ENCODE measurements at regions not wholly inside any gene's neighbourhood (a gene's known extent, or its start where the extent isn't known, plus 50 kb on each side); places are given as distances from the start of the nearest gene placed in this dataset.

DNA sequence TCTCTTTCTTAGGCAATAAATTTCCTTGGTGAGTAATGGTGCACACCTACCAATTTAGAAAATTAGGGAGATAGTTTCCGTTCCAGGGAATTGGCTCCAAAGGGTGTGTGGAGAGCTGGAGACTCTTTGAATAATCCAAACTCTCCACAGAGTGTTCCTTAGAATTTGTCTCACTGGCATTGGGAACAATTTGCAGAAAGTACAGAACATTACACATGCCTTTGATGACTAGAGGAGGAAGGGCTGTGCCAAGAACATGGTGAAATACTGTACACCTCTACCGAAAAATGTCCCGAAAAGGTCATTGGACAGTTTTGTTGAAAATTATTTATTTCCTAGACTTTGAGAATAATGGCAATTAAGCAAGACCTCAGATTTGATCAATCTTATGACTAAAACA lies 214.2 kb upstream of the MPDZ start:
- no peak for TF ChIP-seq EZH2 (IDR thresholded peaks at IDR 0.05; ENCODE audit: low read length)
- TF ChIP-seq, protein P1, sequence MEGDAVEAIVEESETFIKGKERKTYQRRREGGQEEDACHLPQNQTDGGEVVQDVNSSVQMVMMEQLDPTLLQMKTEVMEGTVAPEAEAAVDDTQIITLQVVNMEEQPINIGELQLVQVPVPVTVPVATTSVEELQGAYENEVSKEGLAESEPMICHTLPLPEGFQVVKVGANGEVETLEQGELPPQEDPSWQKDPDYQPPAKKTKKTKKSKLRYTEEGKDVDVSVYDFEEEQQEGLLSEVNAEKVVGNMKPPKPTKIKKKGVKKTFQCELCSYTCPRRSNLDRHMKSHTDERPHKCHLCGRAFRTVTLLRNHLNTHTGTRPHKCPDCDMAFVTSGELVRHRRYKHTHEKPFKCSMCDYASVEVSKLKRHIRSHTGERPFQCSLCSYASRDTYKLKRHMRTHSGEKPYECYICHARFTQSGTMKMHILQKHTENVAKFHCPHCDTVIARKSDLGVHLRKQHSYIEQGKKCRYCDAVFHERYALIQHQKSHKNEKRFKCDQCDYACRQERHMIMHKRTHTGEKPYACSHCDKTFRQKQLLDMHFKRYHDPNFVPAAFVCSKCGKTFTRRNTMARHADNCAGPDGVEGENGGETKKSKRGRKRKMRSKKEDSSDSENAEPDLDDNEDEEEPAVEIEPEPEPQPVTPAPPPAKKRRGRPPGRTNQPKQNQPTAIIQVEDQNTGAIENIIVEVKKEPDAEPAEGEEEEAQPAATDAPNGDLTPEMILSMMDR (optimal IDR thresholded peaks at IDR 0.05 in 1 of 3, IDR thresholded peaks at IDR 0.05 in 1 of 3, conservative IDR thresholded peaks at IDR 0.05 in 1 of 3; ENCODE audit: extremely low read depth in 1 of 3, insufficient read depth in 2 of 3, low read length in 3 of 3): no peak
- H2AFZ ChIP-seq (ENCODE audit: control insufficient read depth, low read length): no peak overlapping the region
- FAIRE-seq (no peak), DNase-seq (ENCODE audit: low read depth, low spot score) (no peak)
- no peaks in the 10 kb centered on the region for H3K27me3 ChIP-seq (ENCODE audit: control insufficient read depth, extremely low read depth, insufficient read depth, low read length)
- H3K9me1 ChIP-seq (ENCODE audit: control insufficient read depth, extremely low read depth, insufficient read depth, low read length): no peaks in the 10 kb centered on the region
- H3K4me2 ChIP-seq (ENCODE audit: control insufficient read depth, extremely low read depth, insufficient read depth, low read depth, low read length): no peak overlapping the region
- H3K36me3 ChIP-seq (ENCODE audit: control insufficient read depth in 2 of 2, extremely low read depth in 1 of 2, insufficient read depth in 2 of 2, low read length in 2 of 2): no peaks in the 10 kb centered on the region
- no peak overlapping the region for H3K9ac ChIP-seq (ENCODE audit: control insufficient read depth, extremely low read depth, insufficient read depth, low read length)
- no peak overlapping the region for H3K27ac ChIP-seq (ENCODE audit: control insufficient read depth, insufficient read depth, low read length)
- no peaks in the 10 kb centered on the region for H3K4me1 ChIP-seq (ENCODE audit: control insufficient read depth, extremely low read depth, insufficient read depth, low read length)
- no peaks in the 10 kb centered on the region for H3K9me3 ChIP-seq (ENCODE audit: control insufficient read depth, low read depth, low read length)
- H3K4me3 ChIP-seq (ENCODE audit: control insufficient read depth in 2 of 3, extremely low read depth in 1 of 3, insufficient read depth in 2 of 3, low read depth in 1 of 3, low read length in 3 of 3): no peak overlapping the region
- H3K79me2 ChIP-seq (ENCODE audit: control insufficient read depth, insufficient read depth, low read length): no peaks in the 10 kb centered on the region
- no peaks in the 10 kb centered on the region for H4K20me1 ChIP-seq (ENCODE audit: control insufficient read depth, extremely low read depth, insufficient read depth, low read length)
- dilution Hi-C loops (cut with MboI; ENCODE audit: extremely low pct_ligation_motif_present, low sequenced_read_pairs): no loop called here

DNA sequence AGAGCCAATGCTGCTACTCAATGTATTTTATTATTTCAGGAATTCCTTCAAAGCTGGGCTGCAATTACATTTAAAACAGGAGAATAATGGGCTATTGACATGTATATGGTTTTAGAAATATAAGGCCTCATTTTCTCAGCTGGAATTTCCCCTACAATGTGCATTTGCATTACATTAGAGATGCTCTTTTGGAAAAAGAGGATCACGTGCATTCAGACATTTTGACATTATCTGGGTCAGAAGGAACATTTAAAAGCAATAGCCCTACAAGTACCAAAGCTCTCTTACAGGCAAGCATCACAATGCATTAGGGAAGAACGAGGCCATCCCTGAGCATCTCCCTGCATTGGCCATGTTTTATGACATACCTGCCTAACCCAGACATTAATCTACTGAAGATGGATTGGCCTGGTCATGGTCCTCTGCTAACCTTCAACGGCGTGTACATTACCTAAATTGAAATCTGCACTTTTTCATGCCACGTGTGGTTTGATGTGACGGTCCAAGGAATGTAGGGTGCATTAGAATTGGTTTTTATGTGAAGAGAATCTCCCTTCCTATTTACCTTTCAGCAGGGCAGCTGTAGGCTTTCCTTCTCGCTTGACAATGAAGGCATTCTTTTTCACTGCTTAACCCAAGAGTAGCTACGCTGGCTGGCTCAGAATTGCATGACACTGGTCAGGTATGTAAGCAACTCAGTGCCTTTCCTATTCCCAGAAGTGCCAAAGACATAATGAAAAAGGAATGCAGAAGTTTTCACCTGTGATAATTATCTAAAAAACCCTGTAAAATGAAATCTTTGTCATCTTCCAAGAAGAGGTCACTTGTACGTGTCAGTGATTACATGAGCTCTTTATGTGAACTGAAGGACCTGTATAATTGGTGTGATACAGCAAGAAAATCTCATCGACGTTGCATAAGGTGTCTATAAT lies 212.3 kb upstream of the MPDZ start:
- no peaks in the 10 kb centered on the region for H3K9me1 ChIP-seq (ENCODE audit: control insufficient read depth, extremely low read depth, insufficient read depth, low read length)
- H2AFZ ChIP-seq (ENCODE audit: control insufficient read depth, low read length): no peak overlapping the region
- H3K4me1 ChIP-seq (ENCODE audit: control insufficient read depth, extremely low read depth, insufficient read depth, low read length): peaks cover 4% of the 10 kb centered on the region
- no peak overlapping the region for H3K9ac ChIP-seq (ENCODE audit: control insufficient read depth, extremely low read depth, insufficient read depth, low read length)
- H3K79me2 ChIP-seq (ENCODE audit: control insufficient read depth, insufficient read depth, low read length): no peaks in the 10 kb centered on the region
- H4K20me1 ChIP-seq (ENCODE audit: control insufficient read depth, extremely low read depth, insufficient read depth, low read length): no peaks in the 10 kb centered on the region
- H3K4me2 ChIP-seq (ENCODE audit: control insufficient read depth, extremely low read depth, insufficient read depth, low read depth, low read length): no peak overlapping the region
- TF ChIP-seq EZH2 (IDR thresholded peaks at IDR 0.05; ENCODE audit: low read length): no peak
- TF ChIP-seq, protein P1 (optimal IDR thresholded peaks at IDR 0.05 in 1 of 3, IDR thresholded peaks at IDR 0.05 in 1 of 3, conservative IDR thresholded peaks at IDR 0.05 in 1 of 3; ENCODE audit: extremely low read depth in 1 of 3, insufficient read depth in 2 of 3, low read length in 3 of 3): no peak
- no peak overlapping the region for H3K4me3 ChIP-seq (ENCODE audit: control insufficient read depth in 2 of 3, extremely low read depth in 1 of 3, insufficient read depth in 2 of 3, low read depth in 1 of 3, low read length in 3 of 3)
- dilution Hi-C loops (cut with MboI; ENCODE audit: extremely low pct_ligation_motif_present, low sequenced_read_pairs): no loop called here
- H3K36me3 ChIP-seq (ENCODE audit: control insufficient read depth in 2 of 2, extremely low read depth in 1 of 2, insufficient read depth in 2 of 2, low read length in 2 of 2): no peaks in the 10 kb centered on the region
- no peaks in the 10 kb centered on the region for H3K9me3 ChIP-seq (ENCODE audit: control insufficient read depth, low read depth, low read length)
- no peak for DNase-seq (ENCODE audit: low read depth, low spot score)
- no peak for FAIRE-seq
- no peak overlapping the region for H3K27ac ChIP-seq (ENCODE audit: control insufficient read depth, insufficient read depth, low read length)
- no peaks in the 10 kb centered on the region for H3K27me3 ChIP-seq (ENCODE audit: control insufficient read depth, extremely low read depth, insufficient read depth, low read length)

Measured in keratinocyte (primary cell).